ENCODE measurements at regions not wholly inside any gene's neighbourhood (a gene's known extent, or its start where the extent isn't known, plus 50 kb on each side); places are given as distances from the start of the nearest gene placed in this dataset.

- no peak overlapping the region for H3K9ac ChIP-seq (ENCODE audit: low read length in 3 of 3)
- no peaks in the 10 kb centered on the region for H3K4me1 ChIP-seq (ENCODE audit: control insufficient read depth in 2 of 3, insufficient read depth in 2 of 3, low read depth in 1 of 3, low read length in 3 of 3)
- H3K27me3 ChIP-seq (ENCODE audit: control insufficient read depth, insufficient read depth, low read length) = no peaks in the 10 kb centered on the region
- DNase-seq = peak in 1 of 5 donors; percentile 25
- no peak for FAIRE-seq
- peaks cover 0 to 4% (median 0%) of the 10 kb centered on the region in 3 donors for H3K9me3 ChIP-seq (ENCODE audit: control insufficient read depth in 2 of 3, insufficient read depth in 1 of 3, low read length in 3 of 3)
- H3K27ac ChIP-seq (ENCODE audit: low read depth in 2 of 2, low read length in 2 of 2) = no peak overlapping the region
- no peak for TF ChIP-seq CTCF (IDR thresholded peaks at IDR 0.05; ENCODE audit: borderline replicate concordance, extremely low read depth, insufficient read depth)
- H3K4me3 ChIP-seq (ENCODE audit: low read length in 3 of 3) = no peak overlapping the region
- intact Hi-C loops (cut with DNase I) = no loop called here
- no peaks in the 10 kb centered on the region for H3K36me3 ChIP-seq (ENCODE audit: control insufficient read depth in 2 of 3, insufficient read depth in 3 of 3, low read length in 3 of 3)
Measured at GRCh38 chr20:58073945-58074856, 154.3 kb downstream of the ANKRD60 start.

- no peaks in the 10 kb centered on the region for H3K36me3 ChIP-seq (ENCODE audit: control insufficient read depth in 2 of 3, insufficient read depth in 3 of 3, low read length in 3 of 3)
- no peak for FAIRE-seq
- H3K27ac ChIP-seq (ENCODE audit: low read depth in 2 of 2, low read length in 2 of 2) = no peak overlapping the region
- intact Hi-C loops (cut with DNase I) = no loop called here
- no peaks in the 10 kb centered on the region for H3K4me1 ChIP-seq (ENCODE audit: control insufficient read depth in 2 of 3, insufficient read depth in 2 of 3, low read depth in 1 of 3, low read length in 3 of 3)
- no peak for TF ChIP-seq CTCF (IDR thresholded peaks at IDR 0.05; ENCODE audit: borderline replicate concordance, extremely low read depth, insufficient read depth)
- no peak overlapping the region for H3K4me3 ChIP-seq (ENCODE audit: low read length in 3 of 3)
- no peak for DNase-seq
- no peaks in the 10 kb centered on the region for H3K27me3 ChIP-seq (ENCODE audit: control insufficient read depth, insufficient read depth, low read length)
- H3K9ac ChIP-seq (ENCODE audit: low read length in 3 of 3) = no peak overlapping the region
- peaks cover 0 to 4% (median 0%) of the 10 kb centered on the region in 3 donors for H3K9me3 ChIP-seq (ENCODE audit: control insufficient read depth in 2 of 3, insufficient read depth in 1 of 3, low read length in 3 of 3)
Measured at GRCh38 chr20:58072695-58073671, 155.5 kb downstream of the ANKRD60 start.

- Histone ChIP-seq H3K4me1 (ENCODE audit: control insufficient read depth in 2 of 3, insufficient read depth in 2 of 3, low read depth in 1 of 3, low read length in 3 of 3) (no peaks in the 10 kb centered on the region), H3K4me3 (ENCODE audit: low read length in 3 of 3) (no peak overlapping the region), H3K36me3 (ENCODE audit: control insufficient read depth in 2 of 3, insufficient read depth in 3 of 3, low read length in 3 of 3) (no peaks in the 10 kb centered on the region), H3K9ac (ENCODE audit: low read length in 3 of 3) (no peak overlapping the region), H3K27ac (ENCODE audit: low read depth in 2 of 2, low read length in 2 of 2) (no peak overlapping the region), H3K27me3 (ENCODE audit: control insufficient read depth, insufficient read depth, low read length) (no peaks in the 10 kb centered on the region), H3K9me3 (ENCODE audit: control insufficient read depth in 2 of 3, insufficient read depth in 1 of 3, low read length in 3 of 3) (no peaks in the 10 kb centered on the region)
- FAIRE-seq = no peak
- intact Hi-C loops (cut with DNase I) = no loop called here
- DNase-seq = no peak
- TF ChIP-seq CTCF (IDR thresholded peaks at IDR 0.05; ENCODE audit: borderline replicate concordance, extremely low read depth, insufficient read depth) = no peak
Measured at GRCh38 chr20:58071991-58072390, 156.5 kb downstream of the ANKRD60 start.

Data from kidney (tissue), 13 donors.